ENCODE measurements at regions not wholly inside any gene's neighbourhood (a gene's known extent, or its start where the extent isn't known, plus 50 kb on each side); places are given as distances from the start of the nearest gene placed in this dataset.

DNA sequence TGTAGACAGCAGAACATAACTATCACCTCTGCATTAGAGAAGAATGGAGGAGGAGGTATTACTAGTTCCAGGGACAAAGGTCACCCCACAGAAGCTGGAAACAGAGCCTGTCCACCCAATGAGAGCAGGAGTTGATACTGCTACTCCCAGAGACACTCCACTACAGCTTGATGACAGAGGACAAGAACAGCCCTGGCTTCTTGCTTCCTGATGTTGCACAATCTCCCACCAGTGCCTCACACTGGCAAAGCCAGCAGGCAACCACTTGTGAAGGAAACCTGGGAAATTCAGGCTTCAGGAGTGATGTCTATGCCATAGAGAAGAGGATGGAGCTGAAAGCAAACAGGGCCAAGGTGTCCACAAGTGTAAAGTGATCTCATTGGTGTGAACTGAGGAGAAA, 78.0 kb upstream of the POU1F1 start:
- no peak for FAIRE-seq
- no peak for DNase-seq (ENCODE audit: low spot score)

- DNase-seq (ENCODE audit: low spot score) (no peak), FAIRE-seq (no peak)
Measured at GRCh38 chr3:87351937-87352336, 75.6 kb upstream of the POU1F1 start.

- peak; percentile 48 for DNase-seq (ENCODE audit: low spot score)
Measured at GRCh38 chr3:87350367-87351199, 74.2 kb upstream of the POU1F1 start.

DNA sequence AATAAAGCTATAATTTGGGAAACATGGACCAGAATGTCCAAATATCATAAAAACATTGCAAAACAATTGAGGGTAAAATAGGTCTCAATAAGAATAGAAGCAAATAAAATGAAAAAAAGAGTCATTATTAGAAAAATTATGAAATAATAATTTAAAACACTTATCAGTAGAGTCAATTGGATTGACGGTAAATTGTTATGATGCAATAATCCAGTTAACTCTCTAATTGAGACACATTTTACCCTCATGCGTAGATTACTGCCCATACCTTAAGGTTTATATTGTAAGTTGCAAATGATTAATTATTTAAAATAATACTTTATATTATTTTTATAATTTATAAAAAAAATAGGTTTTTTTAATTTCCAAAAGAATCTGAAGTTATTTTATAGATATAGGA, 73.4 kb upstream of the POU1F1 start:
- FAIRE-seq = no peak
- DNase-seq (ENCODE audit: low spot score) = no peak

More at GRCh38 chr3:87350367-87351199, 74.2 kb upstream of the POU1F1 start:
- FAIRE-seq = no peak

- FAIRE-seq (no peak), DNase-seq (ENCODE audit: low spot score) (no peak)
Measured at GRCh38 chr3:87336761-87337160, 60.4 kb upstream of the POU1F1 start.

GRCh38 chr3:87335931-87336330, 59.5 kb upstream of the POU1F1 start:
- FAIRE-seq (no peak), DNase-seq (ENCODE audit: low spot score) (no peak)

DNA sequence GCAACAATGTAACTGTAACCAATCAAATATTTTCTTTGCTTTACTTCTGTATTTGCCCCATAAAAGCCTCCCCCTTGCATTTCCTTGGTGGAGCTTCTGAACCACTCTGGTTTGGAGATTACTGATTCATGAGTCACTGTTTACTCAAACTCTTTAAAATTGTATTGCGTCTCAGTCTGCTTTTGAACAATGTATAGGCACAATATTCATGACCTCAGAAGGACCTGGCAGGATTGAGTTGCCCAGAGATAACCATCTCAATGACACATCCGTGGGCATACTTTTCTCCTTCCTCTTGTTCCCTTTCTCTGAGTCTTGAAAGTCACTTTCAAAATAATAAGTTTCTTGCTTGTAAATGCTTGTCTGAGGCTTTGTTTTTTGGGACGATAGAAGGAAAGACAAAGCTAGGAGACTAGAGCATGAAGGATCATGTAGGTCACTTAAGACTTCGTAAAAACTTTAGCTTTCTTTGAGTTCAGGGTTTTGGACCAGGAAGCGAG, 57.1 kb upstream of the POU1F1 start:
- DNase-seq (ENCODE audit: low spot score) = peak; percentile 63
- no peak for FAIRE-seq

GRCh38 chr3:87332789-87333188, 56.4 kb upstream of the POU1F1 start:
- no peak for DNase-seq (ENCODE audit: low spot score)
- FAIRE-seq = no peak

DNA sequence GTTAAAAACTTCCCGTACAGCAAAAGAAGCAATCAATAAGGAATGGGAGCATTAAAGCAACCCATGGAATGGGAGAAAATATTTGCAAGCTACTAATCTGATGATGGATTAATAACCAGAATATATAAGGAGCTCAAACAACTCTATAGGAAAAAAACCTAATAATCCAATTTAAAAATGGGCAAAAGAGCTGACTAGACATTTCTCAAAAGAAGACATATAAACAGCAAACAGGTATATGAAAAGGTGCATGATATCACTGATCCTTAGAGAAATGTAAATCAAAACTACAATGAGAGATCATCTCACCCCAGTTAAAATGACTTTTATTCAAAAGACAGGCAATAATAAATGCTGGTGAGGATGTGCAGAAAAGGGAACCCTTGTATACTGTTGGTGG, 52.7 kb upstream of the POU1F1 start:
- no peak for DNase-seq (ENCODE audit: low spot score)
- FAIRE-seq = no peak
